ENCODE measurements at regions not wholly inside any gene's neighbourhood (a gene's known extent, or its start where the extent isn't known, plus 50 kb on each side); places are given as distances from the start of the nearest gene placed in this dataset.
"Not testable (repeated sequence)": the region's sequence is repeated elsewhere in the genome, so short reads cannot be mapped to it uniquely, and the experiment has no call there.

GRCh38 chr11:25327656-25328055 is 830.8 kb downstream of the LUZP2 start:
- DNase-seq, result no peak

GRCh38 chr11:25339281-25339680 is 842.4 kb downstream of the LUZP2 start:
- no peak for DNase-seq

- DNase-seq, result no peak
These were observed 852.7 kb downstream of the LUZP2 start for GRCh38 chr11:25349537-25349936.

- DNase-seq, result no peak
These were observed 854.3 kb downstream of the LUZP2 start for GRCh38 chr11:25350899-25351803.

- no peak for DNase-seq
These were observed 860.3 kb downstream of the LUZP2 start for GRCh38 chr11:25357133-25357532.

GRCh38 chr11:25377466-25377865 is 880.6 kb downstream of the LUZP2 start:
- DNase-seq, result no peak

- no peak for DNase-seq
These were observed 900.0 kb downstream of the LUZP2 start for GRCh38 chr11:25396847-25397246.

GRCh38 chr11:25408146-25408545 is 911.3 kb downstream of the LUZP2 start:
- no peak for DNase-seq

GRCh38 chr11:25415793-25416192 is 916.1 kb upstream of the ANO3 start:
- no peak for DNase-seq

GRCh38 chr11:25423436-25424199 is 908.3 kb upstream of the ANO3 start:
- DNase-seq, result no peak

GRCh38 chr11:25432376-25432775 is 899.6 kb upstream of the ANO3 start:
- no peak for DNase-seq

- no peak for DNase-seq
These were observed 896.7 kb upstream of the ANO3 start for GRCh38 chr11:25435197-25435596.

GRCh38 chr11:25436326-25436725 is 895.6 kb upstream of the ANO3 start:
- DNase-seq, result no peak

GRCh38 chr11:25441421-25441820 is 890.5 kb upstream of the ANO3 start:
- DNase-seq, result no peak

- no peak for DNase-seq
These were observed 882.8 kb upstream of the ANO3 start for GRCh38 chr11:25449091-25449490.

- no peak for DNase-seq
These were observed 878.5 kb upstream of the ANO3 start for GRCh38 chr11:25453471-25453870.

GRCh38 chr11:25456211-25456610 is 875.7 kb upstream of the ANO3 start:
- DNase-seq, result no peak

GRCh38 chr11:25483915-25484635 is 847.9 kb upstream of the ANO3 start:
- DNase-seq, result no peak

GRCh38 chr11:25485315-25485714 is 846.6 kb upstream of the ANO3 start:
- no peak for DNase-seq

- DNase-seq, result not testable (repeated sequence)
These were observed 845.6 kb upstream of the ANO3 start for GRCh38 chr11:25486338-25486737.

- not testable (repeated sequence) for DNase-seq
These were observed 843.8 kb upstream of the ANO3 start for GRCh38 chr11:25488176-25488575.

- DNase-seq, result not testable (repeated sequence)
These were observed 830.5 kb upstream of the ANO3 start for GRCh38 chr11:25501426-25501825.

GRCh38 chr11:25515576-25515975 is 816.4 kb upstream of the ANO3 start:
- no peak for DNase-seq

Data from central memory CD4-positive, alpha-beta T cell (primary cell).